ENCODE measurements at regions not wholly inside any gene's neighbourhood (a gene's known extent, or its start where the extent isn't known, plus 50 kb on each side); places are given as distances from the start of the nearest gene placed in this dataset.

DNA sequence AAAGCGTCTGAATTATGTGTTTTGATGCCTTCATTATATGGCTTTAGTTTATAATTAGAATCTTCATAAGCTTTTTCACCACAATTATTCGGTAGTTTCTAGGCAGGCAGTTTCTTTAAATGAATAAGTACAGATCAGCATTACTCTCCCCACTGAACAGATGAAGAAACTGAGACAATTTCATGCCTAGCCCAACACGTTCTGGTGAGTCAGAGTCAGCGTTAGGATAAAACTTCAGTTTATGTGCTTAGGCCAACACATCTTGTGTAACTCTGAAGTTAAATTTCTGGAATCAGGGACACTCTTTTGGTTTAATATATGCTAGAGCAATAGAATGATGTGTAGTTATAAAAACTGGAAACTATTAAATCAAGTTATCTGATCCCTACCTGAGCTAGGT, 186.7 kb upstream of the ELL2 start:
- no peak overlapping the region for H3K4me2 ChIP-seq
- POLR2A ChIA-PET = no interaction called here

More for the DNA sequence above, 186.7 kb upstream of the ELL2 start:
- H2AFZ ChIP-seq (ENCODE audit: low read depth) = no peak overlapping the region
- H3K9ac ChIP-seq = no peak overlapping the region
- no peak for DNase-seq
- no peaks in the 10 kb centered on the region for H3K9me2 ChIP-seq
- no peaks in the 10 kb centered on the region for H3K27me3 ChIP-seq (ENCODE audit: insufficient read depth)
- H3K9me3 ChIP-seq = no peaks in the 10 kb centered on the region
- H3K27ac ChIP-seq (ENCODE audit: low read depth in 2 of 2, low read length in 1 of 2) = no peak overlapping the region
- WGBS (ENCODE audit: low lambda C conversion rate) = 91% methylated on average over 4 of the region's 4 CpGs
- no peaks in the 10 kb centered on the region for H3K79me2 ChIP-seq (ENCODE audit: insufficient read depth)
- no peak overlapping the region for H3K4me3 ChIP-seq (ENCODE audit: low read depth in 2 of 2, low read length in 1 of 2)
- H3K36me3 ChIP-seq (replicated peaks in 1 of 2; ENCODE audit: control insufficient read depth in 1 of 2, insufficient read depth in 2 of 2, low read length in 1 of 2) = no peaks in the 10 kb centered on the region
- CTCF ChIA-PET = no interaction called here
- H4K20me1 ChIP-seq (ENCODE audit: insufficient read depth) = no peaks in the 10 kb centered on the region
- H3F3A ChIP-seq (replicated peaks; ENCODE audit: insufficient read depth) = no peaks in the 10 kb centered on the region
- H3K4me1 ChIP-seq (ENCODE audit: control insufficient read depth in 1 of 2, insufficient read depth in 2 of 2, low read depth in 1 of 2, low read length in 1 of 2) = no peaks in the 10 kb centered on the region
- TF ChIP-seq NFIC (IDR thresholded peaks at IDR 0.05; ENCODE audit: borderline replicate concordance) (no peak), FOXM1 (IDR thresholded peaks at IDR 0.05; ENCODE audit: low read depth) (no peak), TAF1 (IDR thresholded peaks at IDR 0.05; ENCODE audit: borderline replicate concordance, low read depth, low read length) (no peak), EZH2phosphoT487 (IDR thresholded peaks at IDR 0.05; ENCODE audit: borderline replicate concordance, low read depth) (no peak), ELF1 (IDR thresholded peaks at IDR 0.05) (no peak)
- TF ChIP-seq, protein P1, sequence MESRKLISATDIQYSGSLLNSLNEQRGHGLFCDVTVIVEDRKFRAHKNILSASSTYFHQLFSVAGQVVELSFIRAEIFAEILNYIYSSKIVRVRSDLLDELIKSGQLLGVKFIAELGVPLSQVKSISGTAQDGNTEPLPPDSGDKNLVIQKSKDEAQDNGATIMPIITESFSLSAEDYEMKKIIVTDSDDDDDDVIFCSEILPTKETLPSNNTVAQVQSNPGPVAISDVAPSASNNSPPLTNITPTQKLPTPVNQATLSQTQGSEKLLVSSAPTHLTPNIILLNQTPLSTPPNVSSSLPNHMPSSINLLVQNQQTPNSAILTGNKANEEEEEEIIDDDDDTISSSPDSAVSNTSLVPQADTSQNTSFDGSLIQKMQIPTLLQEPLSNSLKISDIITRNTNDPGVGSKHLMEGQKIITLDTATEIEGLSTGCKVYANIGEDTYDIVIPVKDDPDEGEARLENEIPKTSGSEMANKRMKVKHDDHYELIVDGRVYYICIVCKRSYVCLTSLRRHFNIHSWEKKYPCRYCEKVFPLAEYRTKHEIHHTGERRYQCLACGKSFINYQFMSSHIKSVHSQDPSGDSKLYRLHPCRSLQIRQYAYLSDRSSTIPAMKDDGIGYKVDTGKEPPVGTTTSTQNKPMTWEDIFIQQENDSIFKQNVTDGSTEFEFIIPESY (IDR thresholded peaks at IDR 0.05; ENCODE audit: borderline replicate concordance, low read depth) = no peak
- TF ChIP-seq, protein P2, sequence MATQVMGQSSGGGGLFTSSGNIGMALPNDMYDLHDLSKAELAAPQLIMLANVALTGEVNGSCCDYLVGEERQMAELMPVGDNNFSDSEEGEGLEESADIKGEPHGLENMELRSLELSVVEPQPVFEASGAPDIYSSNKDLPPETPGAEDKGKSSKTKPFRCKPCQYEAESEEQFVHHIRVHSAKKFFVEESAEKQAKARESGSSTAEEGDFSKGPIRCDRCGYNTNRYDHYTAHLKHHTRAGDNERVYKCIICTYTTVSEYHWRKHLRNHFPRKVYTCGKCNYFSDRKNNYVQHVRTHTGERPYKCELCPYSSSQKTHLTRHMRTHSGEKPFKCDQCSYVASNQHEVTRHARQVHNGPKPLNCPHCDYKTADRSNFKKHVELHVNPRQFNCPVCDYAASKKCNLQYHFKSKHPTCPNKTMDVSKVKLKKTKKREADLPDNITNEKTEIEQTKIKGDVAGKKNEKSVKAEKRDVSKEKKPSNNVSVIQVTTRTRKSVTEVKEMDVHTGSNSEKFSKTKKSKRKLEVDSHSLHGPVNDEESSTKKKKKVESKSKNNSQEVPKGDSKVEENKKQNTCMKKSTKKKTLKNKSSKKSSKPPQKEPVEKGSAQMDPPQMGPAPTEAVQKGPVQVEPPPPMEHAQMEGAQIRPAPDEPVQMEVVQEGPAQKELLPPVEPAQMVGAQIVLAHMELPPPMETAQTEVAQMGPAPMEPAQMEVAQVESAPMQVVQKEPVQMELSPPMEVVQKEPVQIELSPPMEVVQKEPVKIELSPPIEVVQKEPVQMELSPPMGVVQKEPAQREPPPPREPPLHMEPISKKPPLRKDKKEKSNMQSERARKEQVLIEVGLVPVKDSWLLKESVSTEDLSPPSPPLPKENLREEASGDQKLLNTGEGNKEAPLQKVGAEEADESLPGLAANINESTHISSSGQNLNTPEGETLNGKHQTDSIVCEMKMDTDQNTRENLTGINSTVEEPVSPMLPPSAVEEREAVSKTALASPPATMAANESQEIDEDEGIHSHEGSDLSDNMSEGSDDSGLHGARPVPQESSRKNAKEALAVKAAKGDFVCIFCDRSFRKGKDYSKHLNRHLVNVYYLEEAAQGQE (IDR thresholded peaks at IDR 0.05; ENCODE audit: low read depth, low read length) = no peak
- TF ChIP-seq, protein P3, sequence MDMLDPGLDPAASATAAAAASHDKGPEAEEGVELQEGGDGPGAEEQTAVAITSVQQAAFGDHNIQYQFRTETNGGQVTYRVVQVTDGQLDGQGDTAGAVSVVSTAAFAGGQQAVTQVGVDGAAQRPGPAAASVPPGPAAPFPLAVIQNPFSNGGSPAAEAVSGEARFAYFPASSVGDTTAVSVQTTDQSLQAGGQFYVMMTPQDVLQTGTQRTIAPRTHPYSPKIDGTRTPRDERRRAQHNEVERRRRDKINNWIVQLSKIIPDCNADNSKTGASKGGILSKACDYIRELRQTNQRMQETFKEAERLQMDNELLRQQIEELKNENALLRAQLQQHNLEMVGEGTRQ (IDR thresholded peaks at IDR 0.05; ENCODE audit: borderline replicate concordance, low read depth, low read length) = no peak
- TF ChIP-seq, protein P4, sequence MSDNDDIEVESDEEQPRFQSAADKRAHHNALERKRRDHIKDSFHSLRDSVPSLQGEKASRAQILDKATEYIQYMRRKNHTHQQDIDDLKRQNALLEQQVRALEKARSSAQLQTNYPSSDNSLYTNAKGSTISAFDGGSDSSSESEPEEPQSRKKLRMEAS (IDR thresholded peaks at IDR 0.05; ENCODE audit: low read depth) = no peak
- TF ChIP-seq, protein P5, sequence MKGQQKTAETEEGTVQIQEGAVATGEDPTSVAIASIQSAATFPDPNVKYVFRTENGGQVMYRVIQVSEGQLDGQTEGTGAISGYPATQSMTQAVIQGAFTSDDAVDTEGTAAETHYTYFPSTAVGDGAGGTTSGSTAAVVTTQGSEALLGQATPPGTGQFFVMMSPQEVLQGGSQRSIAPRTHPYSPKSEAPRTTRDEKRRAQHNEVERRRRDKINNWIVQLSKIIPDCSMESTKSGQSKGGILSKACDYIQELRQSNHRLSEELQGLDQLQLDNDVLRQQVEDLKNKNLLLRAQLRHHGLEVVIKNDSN (IDR thresholded peaks at IDR 0.05; ENCODE audit: borderline replicate concordance, low read depth) = no peak

Data from SK-N-SH (cell line).